K562 (cell line): ENCODE measurements at regions not wholly inside any gene's neighbourhood (a gene's known extent, or its start where the extent isn't known, plus 50 kb on each side); places are given as distances from the start of the nearest gene placed in this dataset.

Source experiments
- CBFA2T3 ChIP-seq: fragments of 450-650 bp; IDR thresholded peaks from 2 replicates; pipeline ENCODE4 v1.6.1; 2017
- DLX4 ChIP-seq: fragments of 250-450 bp; sonication (Bioruptor Pico); IDR thresholded peaks from 2 replicates; pipeline ENCODE4 v1.6.1; 2021; ENCODE audit warnings: mild to moderate bottlenecking
- HMGXB4 ChIP-seq: sonication (generic); formaldehyde crosslinking; IDR thresholded peaks from 2 replicates; pipeline ENCODE4 v1.8.1; 2023; ENCODE audit warnings: mild to moderate bottlenecking, missing genetic modification reagents
- KLF16 ChIP-seq: IDR thresholded peaks from 2 replicates; pipeline ENCODE4 v1.6.1; 2016; ENCODE audit warnings: antibody characterized with exemption
- PATZ1 ChIP-seq: fragments of 250-450 bp; sonication (Bioruptor Pico); IDR thresholded peaks from 2 replicates; pipeline ENCODE4 v1.5.0; 2020; ENCODE audit warnings: mild to moderate bottlenecking, borderline replicate concordance
- SAFB ChIP-seq: fragments of 200-400 bp; formaldehyde crosslinking; IDR thresholded peaks from 2 replicates; pipeline ENCODE4 v1.6.1; 2017; ENCODE audit warnings: low read depth, low read length, borderline replicate concordance
- ZNF764 ChIP-seq: fragments of 250-450 bp; sonication (Bioruptor Pico); IDR thresholded peaks from 2 replicates; pipeline ENCODE4 v1.4.0; 2020; ENCODE audit warnings: low read depth, mild to moderate bottlenecking, moderate library complexity
- TF ChIP-seq, protein P1 (sequence below): fragments of 450-650 bp; IDR thresholded peaks from one replicate; pipeline ENCODE4 v1.6.1; 2018; ENCODE audit warnings: mild to moderate bottlenecking, moderate library complexity; ENCODE audit not compliant: partially characterized antibody

DNA sequence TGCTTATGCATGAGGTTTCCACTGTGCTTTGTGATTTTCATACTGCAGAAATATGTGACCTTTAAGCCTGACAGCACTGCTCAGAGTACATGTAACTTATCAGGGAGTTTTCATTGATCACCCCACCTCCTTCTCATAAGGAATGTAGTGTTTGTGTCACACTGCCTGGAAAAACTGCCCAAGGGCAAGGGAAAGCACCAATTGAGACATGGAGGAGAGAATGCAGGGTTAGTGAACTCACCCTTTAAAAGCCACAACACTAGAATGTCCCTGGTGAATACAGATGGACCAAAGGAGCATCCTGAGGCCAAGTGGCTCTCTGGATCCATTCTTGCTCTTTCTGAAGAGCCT, 147.2 kb upstream of the SPATS2L start (continued):
- TF ChIP-seq, protein P1, sequence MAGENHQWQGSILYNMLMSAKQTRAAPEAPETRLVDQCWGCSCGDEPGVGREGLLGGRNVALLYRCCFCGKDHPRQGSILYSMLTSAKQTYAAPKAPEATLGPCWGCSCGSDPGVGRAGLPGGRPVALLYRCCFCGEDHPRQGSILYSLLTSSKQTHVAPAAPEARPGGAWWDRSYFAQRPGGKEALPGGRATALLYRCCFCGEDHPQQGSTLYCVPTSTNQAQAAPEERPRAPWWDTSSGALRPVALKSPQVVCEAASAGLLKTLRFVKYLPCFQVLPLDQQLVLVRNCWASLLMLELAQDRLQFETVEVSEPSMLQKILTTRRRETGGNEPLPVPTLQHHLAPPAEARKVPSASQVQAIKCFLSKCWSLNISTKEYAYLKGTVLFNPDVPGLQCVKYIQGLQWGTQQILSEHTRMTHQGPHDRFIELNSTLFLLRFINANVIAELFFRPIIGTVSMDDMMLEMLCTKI: no peak
- TF ChIP-seq HMGXB4 (CRISPR knock-in tag) (no peak), ZNF764 (CRISPR knock-in tag) (no peak), SAFB (no peak), KLF16 (no peak), CBFA2T3 (no peak), PATZ1 (CRISPR knock-in tag) (no peak), DLX4 (CRISPR knock-in tag) (no peak)
